Astrocyte of the spinal cord (primary cell): ENCODE measurements at regions not wholly inside any gene's neighbourhood (a gene's known extent, or its start where the extent isn't known, plus 50 kb on each side); places are given as distances from the start of the nearest gene placed in this dataset.

Experiments
- DNase-seq: peaks from one replicate; pipeline ENCODE4 v3.0.0; 2011; ENCODE audit warnings: low read depth, low spot score
- H3K4me3 ChIP-seq: 2 replicates; pipeline ENCODE4 v1.5.1; 2011; ENCODE audit warnings: low read depth, mild to moderate bottlenecking, low read length, moderate library complexity
- in situ Hi-C: cut with HindIII; loops from 2 replicates; pipeline ENCODE4 v1.10.0; 2017; ENCODE audit warnings: low sequenced_read_pairs
- TF ChIP-seq, protein P1 (sequence below): IDR thresholded peaks from 2 replicates; pipeline ENCODE4 v1.5.1; 2012; ENCODE audit warnings: low read depth, mild to moderate bottlenecking, low read length, inconsistent platforms

DNA sequence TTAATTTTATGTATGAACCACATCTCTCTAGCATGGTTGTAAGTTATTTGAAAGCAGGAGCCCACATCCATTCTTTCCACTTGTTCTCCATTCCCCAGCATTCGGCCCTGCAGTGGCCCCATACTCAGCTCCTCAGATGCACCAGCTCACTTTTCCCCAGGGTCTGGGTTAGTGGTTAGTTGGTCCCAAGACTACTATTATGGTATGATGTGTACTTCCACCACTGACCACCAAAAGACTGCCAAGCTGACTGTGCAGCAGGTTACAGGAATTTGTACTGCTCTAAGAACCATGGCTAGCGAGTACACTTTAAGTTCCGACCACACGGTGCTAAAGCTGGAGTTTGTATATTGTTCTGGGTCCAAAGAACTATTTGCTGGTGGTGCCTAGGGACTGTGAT is 413.6 kb upstream of the TCF4 start:
- in situ Hi-C loops, result no loop called here
- H3K4me3 ChIP-seq, result no peak overlapping the region
- TF ChIP-seq, protein P1, sequence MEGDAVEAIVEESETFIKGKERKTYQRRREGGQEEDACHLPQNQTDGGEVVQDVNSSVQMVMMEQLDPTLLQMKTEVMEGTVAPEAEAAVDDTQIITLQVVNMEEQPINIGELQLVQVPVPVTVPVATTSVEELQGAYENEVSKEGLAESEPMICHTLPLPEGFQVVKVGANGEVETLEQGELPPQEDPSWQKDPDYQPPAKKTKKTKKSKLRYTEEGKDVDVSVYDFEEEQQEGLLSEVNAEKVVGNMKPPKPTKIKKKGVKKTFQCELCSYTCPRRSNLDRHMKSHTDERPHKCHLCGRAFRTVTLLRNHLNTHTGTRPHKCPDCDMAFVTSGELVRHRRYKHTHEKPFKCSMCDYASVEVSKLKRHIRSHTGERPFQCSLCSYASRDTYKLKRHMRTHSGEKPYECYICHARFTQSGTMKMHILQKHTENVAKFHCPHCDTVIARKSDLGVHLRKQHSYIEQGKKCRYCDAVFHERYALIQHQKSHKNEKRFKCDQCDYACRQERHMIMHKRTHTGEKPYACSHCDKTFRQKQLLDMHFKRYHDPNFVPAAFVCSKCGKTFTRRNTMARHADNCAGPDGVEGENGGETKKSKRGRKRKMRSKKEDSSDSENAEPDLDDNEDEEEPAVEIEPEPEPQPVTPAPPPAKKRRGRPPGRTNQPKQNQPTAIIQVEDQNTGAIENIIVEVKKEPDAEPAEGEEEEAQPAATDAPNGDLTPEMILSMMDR, result no peak
- peak; percentile 51 for DNase-seq

- in situ Hi-C loops, result no loop called here
- DNase-seq, result no peak
- TF ChIP-seq, protein P1, result no peak
- H3K4me3 ChIP-seq, result no peak overlapping the region
Measured at GRCh38 chr18:56000041-56000440, 412.0 kb upstream of the TCF4 start.

DNA sequence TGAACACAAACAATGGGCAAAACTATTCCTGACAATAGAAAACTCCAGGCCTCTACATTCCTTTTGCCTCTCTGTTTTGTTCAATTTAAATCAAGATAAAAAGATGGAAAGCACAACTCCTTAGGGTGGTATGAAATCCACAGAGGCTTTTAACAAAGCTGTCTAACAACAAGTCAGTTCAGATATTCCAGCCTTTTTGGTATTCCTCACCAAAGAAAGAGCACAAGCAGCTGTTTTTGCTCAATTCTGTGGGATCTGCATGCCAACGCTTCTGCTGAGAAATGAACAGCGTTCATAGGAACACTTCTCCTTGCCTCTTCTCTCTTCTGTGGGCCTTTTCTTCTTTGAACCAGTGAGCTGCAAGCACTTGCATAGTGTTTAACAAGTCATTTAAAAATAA is 411.6 kb upstream of the TCF4 start:
- DNase-seq, result no peak
- TF ChIP-seq, protein P1, result no peak
- in situ Hi-C loops, result no loop called here
- no peak overlapping the region for H3K4me3 ChIP-seq

- in situ Hi-C loops, result no loop called here
- no peak overlapping the region for H3K4me3 ChIP-seq
- DNase-seq, result no peak
- TF ChIP-seq, protein P1, result no peak
Measured at GRCh38 chr18:55998801-55999385, 410.9 kb upstream of the TCF4 start.

DNA sequence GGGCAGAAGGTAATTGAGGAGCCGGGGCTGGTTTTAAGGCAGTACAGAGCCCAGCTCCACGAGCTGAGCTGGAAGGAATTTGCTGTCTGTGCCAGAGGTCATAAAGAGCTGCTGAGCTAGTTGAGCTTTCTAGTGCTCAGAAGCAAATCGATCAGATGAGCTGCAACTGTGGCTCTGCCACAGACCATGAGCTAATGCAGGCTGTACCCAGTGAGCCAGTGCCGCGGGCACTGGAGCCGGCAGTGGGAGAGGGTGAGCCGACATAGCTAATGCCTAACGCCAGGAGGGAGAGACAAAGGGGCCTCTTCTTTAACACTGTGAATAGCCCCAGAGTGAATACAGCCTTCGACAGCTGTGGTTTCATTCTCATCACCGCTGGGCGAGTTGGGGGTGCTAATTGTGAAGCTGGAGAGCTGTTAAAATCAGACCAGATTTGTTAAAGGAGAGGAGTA is 410.1 kb upstream of the TCF4 start:
- in situ Hi-C loops, result no loop called here
- TF ChIP-seq, protein P1, result no peak
- H3K4me3 ChIP-seq, result no peak overlapping the region

GRCh38 chr18:55997151-55997561 is 409.2 kb upstream of the TCF4 start:
- TF ChIP-seq, protein P1, result peak; percentile 19
- DNase-seq, result no peak
- in situ Hi-C loops, result no loop called here
- H3K4me3 ChIP-seq, result no peak overlapping the region

More for the DNA sequence above, 410.1 kb upstream of the TCF4 start:
- peak; percentile 56 for DNase-seq
